NT2/D1 (cell line): ENCODE measurements at regions not wholly inside any gene's neighbourhood (a gene's known extent, or its start where the extent isn't known, plus 50 kb on each side); places are given as distances from the start of the nearest gene placed in this dataset.

Experiments used
- SUZ12 ChIP-seq: IDR thresholded peaks from 2 replicates; pipeline ENCODE4 v1.6.1; 2011; ENCODE audit not compliant: insufficient read length, insufficient read depth; ENCODE audit errors: extremely low read depth
- YY1 ChIP-seq: IDR thresholded peaks from 2 replicates; pipeline ENCODE4 v1.6.1; 2011; ENCODE audit not compliant: insufficient read length, insufficient read depth
- ZNF274 ChIP-seq: IDR thresholded peaks from 2 replicates; pipeline ENCODE4 v1.6.1; 2011; ENCODE audit warnings: mild to moderate bottlenecking, low read depth, low read length

- TF ChIP-seq ZNF274 (no peak), YY1 (no peak), SUZ12 (no peak)
These were observed 253.7 kb downstream of the GLRX3 start for GRCh38 chr10:130389906-130390305.
